MCF 10A (cell line): ENCODE measurements at regions not wholly inside any gene's neighbourhood (a gene's known extent, or its start where the extent isn't known, plus 50 kb on each side); places are given as distances from the start of the nearest gene placed in this dataset.

Experiments used
- BruUV-seq: library from RNA; stranded (reverse); fragments of 400-500 nt; replicated peaks from 2 replicates; lab custom pipeline; 2021; lab: Mats Ljungman, UMichigan
- CTCF ChIA-PET: fragments of 300-600 bp; sonication (Branson Sonifier 250); formaldehyde crosslinking; extraction: SDS; loops from one replicate; lab custom pipeline; 2021; ENCODE audit warnings: antibody characterized with exemption, inconsistent platforms; lab: Yijun Ruan, JAX
- POLR2A ChIA-PET: fragments of 300-600, 350-650 bp; sonication (Branson Sonifier 250); formaldehyde crosslinking; extraction: SDS; loops from one replicate; lab custom pipeline; 2020; ENCODE audit warnings: antibody characterized with exemption, inconsistent platforms; lab: Yijun Ruan, JAX
- DNase-seq: peaks from one replicate; pipeline ENCODE4 v3.0.0-alpha.2; 2018; ENCODE audit not compliant: unreplicated experiment
- H3K27ac Mint-ChIP-seq: one replicate; pipeline ENCODE4 v1.8.0; 2022; ENCODE audit warnings: mild to moderate bottlenecking, low read depth, mixed read lengths; ENCODE audit not compliant: unreplicated experiment
- H3K27me3 Mint-ChIP-seq: one replicate; pipeline ENCODE4 v1.8.0; 2022; ENCODE audit warnings: mixed read lengths; ENCODE audit not compliant: insufficient read depth, unreplicated experiment
- H3K36me3 Mint-ChIP-seq: one replicate; pipeline ENCODE4 v1.8.0; 2022; ENCODE audit warnings: mild to moderate bottlenecking, moderate library complexity, mixed read lengths; ENCODE audit not compliant: insufficient read depth, unreplicated experiment
- H3K4me1 Mint-ChIP-seq: one replicate; pipeline ENCODE4 v1.8.0; 2022; ENCODE audit warnings: mixed read lengths; ENCODE audit not compliant: insufficient read depth, unreplicated experiment
- H3K4me3 Mint-ChIP-seq: one replicate; pipeline ENCODE4 v1.8.0; 2022; ENCODE audit warnings: mild to moderate bottlenecking, moderate library complexity, mixed read lengths; ENCODE audit not compliant: unreplicated experiment
- H3K9me3 Mint-ChIP-seq: one replicate; pipeline ENCODE4 v1.8.0; 2022; ENCODE audit warnings: mixed read lengths; ENCODE audit not compliant: unreplicated experiment
- CTCF ChIP-seq: fragments of 200-600 bp; IDR thresholded peaks from one replicate; pipeline ENCODE4 v1.8.0; 2022; ENCODE audit warnings: antibody characterized with exemption, mild to moderate bottlenecking; ENCODE audit not compliant: unreplicated experiment
- intact Hi-C: fragments of 100-400 bp; cut with micrococcal nuclease; formaldehyde crosslinking; loops from 2 replicates; pipeline ENCODE4 v1.14.1; 2022

DNA sequence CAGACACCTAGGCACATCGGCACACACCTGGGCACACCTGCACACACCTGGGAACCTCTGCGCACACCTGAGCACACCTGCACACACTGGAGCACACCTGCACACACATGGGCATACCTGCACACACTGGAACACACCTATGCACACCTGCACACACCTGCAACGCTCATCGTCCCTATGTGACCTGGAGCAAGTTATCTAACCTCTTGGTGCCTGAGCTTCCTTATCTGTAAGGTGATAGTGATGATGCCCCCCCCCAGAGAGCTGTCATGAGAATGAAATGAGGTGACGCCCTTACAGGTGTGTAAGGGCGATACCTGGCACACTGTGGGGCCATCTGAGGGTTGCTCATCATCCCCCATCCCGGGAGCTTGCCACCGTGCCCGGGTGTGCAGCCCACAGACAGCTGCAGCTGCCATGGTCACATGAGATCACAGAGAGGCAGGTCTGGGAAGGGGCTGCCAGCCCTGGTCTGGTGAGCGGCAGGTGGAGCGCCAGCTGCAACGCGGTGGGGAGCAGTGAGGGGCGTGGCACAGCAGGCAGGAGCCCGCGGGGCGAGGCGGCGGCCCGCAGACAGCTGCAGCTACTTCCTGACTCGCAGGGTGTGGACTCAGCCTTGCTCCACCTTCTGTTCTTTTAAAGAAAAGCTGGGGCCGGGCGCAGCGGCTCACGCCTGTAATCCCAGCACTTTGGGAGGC lies 59.9 kb upstream of the FBRSL1 start:
- Mint-ChIP-seq H3K4me3 (peak overlapping the region; percentile 36), H3K27me3 (peaks cover 29% of the 10 kb centered on the region), H3K9me3 (no peaks in the 10 kb centered on the region), H3K27ac (no peak overlapping the region), H3K4me1 (peaks cover 14% of the 10 kb centered on the region), H3K36me3 (no peaks in the 10 kb centered on the region)
- intact Hi-C loops, result no loop called here
- peak; percentile 36 for DNase-seq
- TF ChIP-seq CTCF, result no peak
- POLR2A ChIA-PET, result interaction anchor here (0.6 to 1.0 kb wide), 2 partner anchors 95 to 305 kb away, joined by 3 to 4 read pairs; no protein-coding TSS in a partner anchor
- no TSS peak for BruUV-seq
- CTCF ChIA-PET, result interaction anchor here (0.6 to 1.2 kb wide), 5 partner anchors 15 to 978 kb away, joined by 3 to 4 read pairs (median 3); no protein-coding TSS in a partner anchor

GRCh38 chr12:132429602-132429945 lies 60.4 kb upstream of the FBRSL1 start:
- ChIA-PET CTCF (interaction anchor here (1.2 kb wide), 1 partner anchor 77 kb away, joined by 3 read pairs; no protein-coding TSS in a partner anchor), POLR2A (interaction anchor here (0.6 kb wide), 1 partner anchor 306 kb away, joined by 4 read pairs; no protein-coding TSS in a partner anchor)
- H3K4me1 Mint-ChIP-seq, result peaks cover 14% of the 10 kb centered on the region
- intact Hi-C loops, result no loop called here
- TF ChIP-seq CTCF, result no peak
- no peak overlapping the region for H3K27ac Mint-ChIP-seq
- no peaks in the 10 kb centered on the region for H3K9me3 Mint-ChIP-seq
- peaks cover 24% of the 10 kb centered on the region for H3K27me3 Mint-ChIP-seq
- no peak overlapping the region for H3K4me3 Mint-ChIP-seq
- no peak for DNase-seq
- BruUV-seq, result no TSS peak
- no peaks in the 10 kb centered on the region for H3K36me3 Mint-ChIP-seq

- H3K27ac Mint-ChIP-seq, result no peak overlapping the region
- BruUV-seq, result no TSS peak
These were observed 60.9 kb upstream of the FBRSL1 start for GRCh38 chr12:132428936-132429601.

More at GRCh38 chr12:132428936-132429601, 60.9 kb upstream of the FBRSL1 start:
- CTCF ChIA-PET, result interaction anchor here (0.8 kb wide), 1 partner anchor 133 kb away, joined by 3 read pairs; no protein-coding TSS in a partner anchor
- DNase-seq, result peak; percentile 18
- H3K36me3 Mint-ChIP-seq, result no peaks in the 10 kb centered on the region
- no peak for TF ChIP-seq CTCF
- no peaks in the 10 kb centered on the region for H3K9me3 Mint-ChIP-seq
- intact Hi-C loops, result no loop called here
- no peak overlapping the region for H3K4me3 Mint-ChIP-seq
- peaks cover 21% of the 10 kb centered on the region for H3K27me3 Mint-ChIP-seq
- POLR2A ChIA-PET, result no interaction called here
- peaks cover 14% of the 10 kb centered on the region for H3K4me1 Mint-ChIP-seq
